ENCODE measurements at regions not wholly inside any gene's neighbourhood (a gene's known extent, or its start where the extent isn't known, plus 50 kb on each side); places are given as distances from the start of the nearest gene placed in this dataset.
"Not testable (repeated sequence)": the region's sequence is repeated elsewhere in the genome, so short reads cannot be mapped to it uniquely, and the experiment has no call there.

DNA sequence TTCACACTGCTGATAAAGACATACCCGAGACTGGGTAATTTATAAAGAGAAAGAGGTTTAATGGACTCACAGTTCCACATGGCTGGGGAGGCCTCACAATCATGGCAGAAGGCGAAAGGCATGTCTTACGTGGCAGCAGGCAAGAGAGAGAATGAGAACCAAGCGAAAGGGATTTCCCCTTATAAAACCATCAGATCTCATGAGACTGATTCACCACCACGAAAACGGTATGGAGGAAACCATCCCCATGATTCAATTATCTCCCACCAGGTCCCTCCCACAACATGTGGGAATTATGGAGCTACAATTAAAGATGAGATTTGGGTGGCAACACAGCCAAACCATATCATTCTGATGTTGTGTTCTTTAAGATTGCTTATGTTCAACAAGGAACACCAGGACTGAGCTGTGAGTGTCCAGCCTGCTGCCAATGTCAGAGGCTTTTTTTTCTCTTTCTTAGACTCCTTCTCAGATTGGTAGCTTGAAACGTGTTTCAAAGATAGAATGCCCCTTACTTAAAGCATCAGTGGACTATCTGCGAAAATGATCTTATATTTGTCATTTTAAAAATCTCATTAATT lies 124.1 kb upstream of the TWIST2 start:
- TF ChIP-seq EP300, CTCF (IDR thresholded peaks at IDR 0.05): not testable (repeated sequence)

All from gastroesophageal sphincter (tissue), 3 donors.